ENCODE measurements at regions not wholly inside any gene's neighbourhood (a gene's known extent, or its start where the extent isn't known, plus 50 kb on each side); places are given as distances from the start of the nearest gene placed in this dataset.

GRCh38 chr4:119832776-119833175, 204.2 kb upstream of the PDE5A start:
- no peaks in the 10 kb centered on the region for H3K36me3 Mint-ChIP-seq (ENCODE audit: low read depth)
- H3K4me1 Mint-ChIP-seq, result no peaks in the 10 kb centered on the region
- H3K9me3 Mint-ChIP-seq, result no peaks in the 10 kb centered on the region
- no peaks in the 10 kb centered on the region for H3K27me3 Mint-ChIP-seq
- H3K27ac Mint-ChIP-seq, result no peak overlapping the region
- intact Hi-C loops (cut with micrococcal nuclease), result no loop called here
- no peak overlapping the region for H3K4me3 Mint-ChIP-seq
- DNase-seq, result no peak

- H3K36me3 Mint-ChIP-seq (ENCODE audit: low read depth), result no peaks in the 10 kb centered on the region
- no peak for DNase-seq
- no peaks in the 10 kb centered on the region for H3K27me3 Mint-ChIP-seq
- H3K9me3 Mint-ChIP-seq, result no peaks in the 10 kb centered on the region
- H3K27ac Mint-ChIP-seq, result no peak overlapping the region
- no peak overlapping the region for H3K4me3 Mint-ChIP-seq
- intact Hi-C loops (cut with micrococcal nuclease), result no loop called here
- no peaks in the 10 kb centered on the region for H3K4me1 Mint-ChIP-seq
Observed at GRCh38 chr4:119829326-119829725, 200.7 kb upstream of the PDE5A start.

GRCh38 chr4:119825696-119826095, 197.1 kb upstream of the PDE5A start:
- Mint-ChIP-seq H3K36me3 (ENCODE audit: low read depth) (no peaks in the 10 kb centered on the region), H3K9me3 (no peaks in the 10 kb centered on the region), H3K27ac (no peak overlapping the region), H3K4me1 (no peaks in the 10 kb centered on the region), H3K27me3 (no peaks in the 10 kb centered on the region), H3K4me3 (no peak overlapping the region)
- intact Hi-C loops (cut with micrococcal nuclease), result no loop called here
- no peak for DNase-seq

GRCh38 chr4:119823891-119824290, 195.3 kb upstream of the PDE5A start:
- Mint-ChIP-seq H3K4me3 (no peak overlapping the region), H3K36me3 (ENCODE audit: low read depth) (no peaks in the 10 kb centered on the region), H3K27ac (no peak overlapping the region), H3K4me1 (no peaks in the 10 kb centered on the region), H3K9me3 (no peaks in the 10 kb centered on the region), H3K27me3 (no peaks in the 10 kb centered on the region)
- intact Hi-C loops (cut with micrococcal nuclease), result no loop called here
- no peak for DNase-seq

- no peaks in the 10 kb centered on the region for H3K4me1 Mint-ChIP-seq
- DNase-seq, result no peak
- no peak overlapping the region for H3K27ac Mint-ChIP-seq
- H3K36me3 Mint-ChIP-seq (ENCODE audit: low read depth), result no peaks in the 10 kb centered on the region
- H3K4me3 Mint-ChIP-seq, result no peak overlapping the region
- intact Hi-C loops (cut with micrococcal nuclease), result no loop called here
- H3K27me3 Mint-ChIP-seq, result no peaks in the 10 kb centered on the region
- H3K9me3 Mint-ChIP-seq, result no peaks in the 10 kb centered on the region
Observed at GRCh38 chr4:119823045-119823444, 194.4 kb upstream of the PDE5A start.

GRCh38 chr4:119816473-119816872, 187.9 kb upstream of the PDE5A start:
- Mint-ChIP-seq H3K27me3 (no peaks in the 10 kb centered on the region), H3K27ac (no peak overlapping the region), H3K36me3 (ENCODE audit: low read depth) (no peaks in the 10 kb centered on the region), H3K4me3 (no peak overlapping the region), H3K4me1 (no peaks in the 10 kb centered on the region), H3K9me3 (no peaks in the 10 kb centered on the region)
- no peak for DNase-seq
- intact Hi-C loops (cut with micrococcal nuclease), result no loop called here

- intact Hi-C loops (cut with micrococcal nuclease), result no loop called here
- H3K36me3 Mint-ChIP-seq (ENCODE audit: low read depth), result no peaks in the 10 kb centered on the region
- no peak overlapping the region for H3K4me3 Mint-ChIP-seq
- DNase-seq, result no peak
- no peaks in the 10 kb centered on the region for H3K27me3 Mint-ChIP-seq
- no peaks in the 10 kb centered on the region for H3K4me1 Mint-ChIP-seq
- H3K9me3 Mint-ChIP-seq, result no peaks in the 10 kb centered on the region
- H3K27ac Mint-ChIP-seq, result no peak overlapping the region
Observed at GRCh38 chr4:119810001-119810400, 181.4 kb upstream of the PDE5A start.

- H3K27me3 Mint-ChIP-seq, result no peaks in the 10 kb centered on the region
Observed at GRCh38 chr4:119804404-119804803, 175.8 kb upstream of the PDE5A start.

GRCh38 chr4:119797238-119797894, 168.8 kb upstream of the PDE5A start:
- Mint-ChIP-seq H3K4me1 (no peaks in the 10 kb centered on the region), H3K4me3 (no peak overlapping the region), H3K9me3 (no peaks in the 10 kb centered on the region), H3K27me3 (no peaks in the 10 kb centered on the region), H3K27ac (no peak overlapping the region), H3K36me3 (ENCODE audit: low read depth) (no peaks in the 10 kb centered on the region)
- DNase-seq, result no peak
- intact Hi-C loops (cut with micrococcal nuclease), result no loop called here

More at GRCh38 chr4:119804404-119804803, 175.8 kb upstream of the PDE5A start:
- Mint-ChIP-seq H3K36me3 (ENCODE audit: low read depth) (no peaks in the 10 kb centered on the region), H3K4me1 (no peaks in the 10 kb centered on the region), H3K27ac (no peak overlapping the region), H3K9me3 (no peaks in the 10 kb centered on the region), H3K4me3 (no peak overlapping the region)
- no peak for DNase-seq
- intact Hi-C loops (cut with micrococcal nuclease), result no loop called here

GRCh38 chr4:119795986-119796578, 167.5 kb upstream of the PDE5A start:
- Mint-ChIP-seq H3K4me1 (no peaks in the 10 kb centered on the region), H3K9me3 (no peaks in the 10 kb centered on the region), H3K4me3 (no peak overlapping the region), H3K36me3 (ENCODE audit: low read depth) (no peaks in the 10 kb centered on the region), H3K27me3 (no peaks in the 10 kb centered on the region), H3K27ac (no peak overlapping the region)
- intact Hi-C loops (cut with micrococcal nuclease), result no loop called here
- no peak for DNase-seq

GRCh38 chr4:119794681-119795080, 166.1 kb upstream of the PDE5A start:
- H3K27me3 Mint-ChIP-seq, result no peaks in the 10 kb centered on the region
- intact Hi-C loops (cut with micrococcal nuclease), result no loop called here
- no peak for DNase-seq
- no peaks in the 10 kb centered on the region for H3K36me3 Mint-ChIP-seq (ENCODE audit: low read depth)
- H3K4me1 Mint-ChIP-seq, result no peaks in the 10 kb centered on the region
- H3K27ac Mint-ChIP-seq, result no peak overlapping the region
- H3K4me3 Mint-ChIP-seq, result no peak overlapping the region
- no peaks in the 10 kb centered on the region for H3K9me3 Mint-ChIP-seq

GRCh38 chr4:119794113-119794512, 165.5 kb upstream of the PDE5A start:
- no peak overlapping the region for H3K27ac Mint-ChIP-seq
- H3K4me3 Mint-ChIP-seq, result no peak overlapping the region
- no peaks in the 10 kb centered on the region for H3K4me1 Mint-ChIP-seq
- no peaks in the 10 kb centered on the region for H3K36me3 Mint-ChIP-seq (ENCODE audit: low read depth)
- H3K9me3 Mint-ChIP-seq, result no peaks in the 10 kb centered on the region
- no peaks in the 10 kb centered on the region for H3K27me3 Mint-ChIP-seq
- no peak for DNase-seq
- intact Hi-C loops (cut with micrococcal nuclease), result no loop called here

GRCh38 chr4:119788349-119789266, 160.0 kb upstream of the PDE5A start:
- intact Hi-C loops (cut with micrococcal nuclease), result loop anchor here (10.0 kb wide), 1 partner anchor 164 kb away; the partner anchor contains the start of gene PDE5A
- Mint-ChIP-seq H3K27ac (no peak overlapping the region), H3K4me3 (no peak overlapping the region), H3K27me3 (peaks cover 2% of the 10 kb centered on the region), H3K4me1 (no peaks in the 10 kb centered on the region), H3K9me3 (no peaks in the 10 kb centered on the region), H3K36me3 (ENCODE audit: low read depth) (no peaks in the 10 kb centered on the region)
- DNase-seq, result no peak

GRCh38 chr4:119785963-119786362, 157.4 kb upstream of the PDE5A start:
- H3K4me1 Mint-ChIP-seq, result no peaks in the 10 kb centered on the region
- DNase-seq, result no peak
- H3K27ac Mint-ChIP-seq, result no peak overlapping the region
- intact Hi-C loops (cut with micrococcal nuclease), result loop anchor here (10.0 kb wide), 1 partner anchor 161 kb away; the partner anchor contains the start of gene PDE5A
- H3K27me3 Mint-ChIP-seq, result peaks cover 2% of the 10 kb centered on the region
- no peaks in the 10 kb centered on the region for H3K9me3 Mint-ChIP-seq
- no peaks in the 10 kb centered on the region for H3K36me3 Mint-ChIP-seq (ENCODE audit: low read depth)
- no peak overlapping the region for H3K4me3 Mint-ChIP-seq
